Sigmoid colon (tissue), 6 donors: ENCODE measurements at regions not wholly inside any gene's neighbourhood (a gene's known extent, or its start where the extent isn't known, plus 50 kb on each side); places are given as distances from the start of the nearest gene placed in this dataset.

Source experiments
- DNase-seq: peaks from one replicate; pipeline ENCODE4 v3.0.0-alpha.2; 2019
- H3K27ac ChIP-seq, 4 donors: fragments of 200-600 bp; sonication (generic); one replicate each; pipeline ENCODE4 v1.5.1; 2016 to 2019; ENCODE audit warnings: mild to moderate bottlenecking in 1 of 4
- H3K27me3 ChIP-seq, 3 donors: fragments of 200-600 bp; sonication (generic); one replicate each; pipeline ENCODE4 v1.5.1; 2019; ENCODE audit warnings: mild to moderate bottlenecking in 1 of 3
- H3K36me3 ChIP-seq, 4 donors: fragments of 200-600 bp; sonication (generic); one replicate each; pipeline ENCODE4 v1.5.1; 2016 to 2019
- H3K4me1 ChIP-seq, 4 donors: fragments of 200-600 bp; sonication (generic); one replicate each; pipeline ENCODE4 v1.5.1; 2017 to 2019
- H3K4me3 ChIP-seq, 4 donors: fragments of 200-600 bp; sonication (generic); one replicate each; pipeline ENCODE4 v1.5.1; 2017 to 2019; ENCODE audit warnings: mild to moderate bottlenecking in 2 of 4, moderate library complexity in 1 of 4
- H3K9me3 ChIP-seq, 4 donors: fragments of 200-600 bp in 3 of 4; sonication (generic) in 3 of 4; one replicate each; pipeline versions ENCODE4 v1.5.1 to v1.6.1; 2013 to 2019
- CTCF ChIP-seq, 4 experiments: fragments of 450-650 bp in 3 of 4; fragments of 200-600 bp in 1 of 4; IDR thresholded peaks; one replicate each; pipeline ENCODE4 v1.5.1; 2016 to 2019; ENCODE audit warnings: antibody characterized with exemption in 4 of 4, mild to moderate bottlenecking in 3 of 4, moderate library complexity in 2 of 4
- EP300 ChIP-seq, 4 donors: sonication (generic); formaldehyde crosslinking; IDR thresholded peaks; one replicate each; pipeline ENCODE4 v1.6.1; 2017; ENCODE audit warnings: antibody characterized with exemption in 4 of 4
- POLR2A ChIP-seq, 2 donors: fragments of 450-650 bp; IDR thresholded peaks; one replicate each; pipeline ENCODE4 v1.6.1; 2016; ENCODE audit warnings: antibody characterized with exemption in 2 of 2, mild to moderate bottlenecking in 2 of 2, moderate library complexity in 2 of 2
- POLR2AphosphoS5 ChIP-seq, 4 donors: sonication (generic); formaldehyde crosslinking; IDR thresholded peaks; one replicate each; pipeline ENCODE4 v1.6.1; 2017; ENCODE audit warnings: antibody characterized with exemption in 4 of 4
- WGBS, 2 donors: extraction: QIAGEN DNeasy Blood & Tissue Kit; methylation state at CpG; one replicate each; pipeline ENCODE4 v1.1.7; 2013; 5-methylcytosine and 5-hydroxymethylcytosine counted together
- intact Hi-C: fragments of 100-400 bp; cut with DNase I; formaldehyde crosslinking; loops from one replicate; pipeline ENCODE4 v1.15.1; 2023
- donor health status: healthy with polysubstance abuse.
- donor health status: healthy.

GRCh38 chr6:132244744-132245143 lies 156.5 kb downstream of the MOXD1 start:
- H3K4me1 ChIP-seq = no peaks in the 10 kb centered on the region
- H3K27me3 ChIP-seq = no peaks in the 10 kb centered on the region
- no peaks in the 10 kb centered on the region for H3K9me3 ChIP-seq
- H3K4me3 ChIP-seq = no peak overlapping the region
- H3K27ac ChIP-seq = no peak overlapping the region
- intact Hi-C loops = no loop called here
- whole genome bisulfite sequencing, 2 donors = 91 to 96% methylated on average over 3 of the region's 3 CpGs
- DNase-seq = no peak
- no peak for TF ChIP-seq CTCF (IDR thresholded peaks at IDR 0.05)
- TF ChIP-seq EP300 (IDR thresholded peaks at IDR 0.05) = no peak
- no peak for TF ChIP-seq POLR2A (IDR thresholded peaks at IDR 0.05)
- no peak for TF ChIP-seq POLR2AphosphoS5 (IDR thresholded peaks at IDR 0.05)
- no peaks in the 10 kb centered on the region for H3K36me3 ChIP-seq

DNA sequence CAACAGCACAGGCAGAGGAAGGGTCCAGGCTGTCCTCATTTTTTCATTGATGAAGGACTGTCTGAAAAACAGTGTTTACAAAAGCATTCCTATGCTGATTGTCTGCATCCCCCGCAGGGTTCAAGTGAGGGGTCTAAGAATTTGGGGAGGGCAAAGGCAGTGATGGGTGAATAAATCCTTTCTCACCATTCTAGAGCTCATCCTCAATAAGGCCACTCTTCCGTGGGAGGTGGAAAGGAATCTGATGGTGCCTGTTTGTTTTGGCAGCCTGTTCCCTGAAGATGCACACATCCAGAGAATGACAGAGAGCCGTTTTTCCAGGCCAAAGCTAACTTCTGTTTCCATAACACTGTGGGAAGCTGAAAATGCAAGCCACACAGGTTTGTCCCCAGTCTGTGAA lies 164.5 kb downstream of the MOXD1 start:
- Histone ChIP-seq H3K4me3 (no peak overlapping the region), H3K27me3 (no peaks in the 10 kb centered on the region), H3K9me3 (no peaks in the 10 kb centered on the region), H3K36me3 (no peaks in the 10 kb centered on the region), H3K27ac (no peak overlapping the region), H3K4me1 (no peaks in the 10 kb centered on the region)
- DNase-seq = no peak
- 17 to 42% methylated on average over 3 of the region's 3 CpGs for WGBS, 2 donors
- TF ChIP-seq POLR2A (IDR thresholded peaks at IDR 0.05) (no peak), POLR2AphosphoS5 (IDR thresholded peaks at IDR 0.05) (no peak), CTCF (IDR thresholded peaks at IDR 0.05) (no peak), EP300 (IDR thresholded peaks at IDR 0.05) (no peak)
- intact Hi-C loops = no loop called here

DNA sequence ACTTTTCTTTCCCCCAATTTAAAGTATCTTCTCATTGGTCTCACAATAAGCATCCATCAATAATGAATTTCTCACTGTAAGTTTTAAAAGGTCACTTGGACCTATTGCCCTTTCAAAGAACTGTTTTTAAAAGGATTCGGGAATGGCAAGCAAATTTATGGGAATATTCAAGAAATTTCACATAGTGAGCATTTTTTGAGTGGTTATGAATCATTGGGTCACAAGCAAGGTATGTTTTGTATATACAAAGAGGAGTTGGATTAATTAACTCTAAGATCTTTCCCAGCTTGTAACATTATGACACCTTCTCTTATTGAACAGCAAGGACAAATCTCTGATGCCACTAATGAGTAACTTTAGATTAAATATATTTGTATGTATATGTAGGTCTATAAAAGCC lies 165.0 kb downstream of the MOXD1 start:
- Histone ChIP-seq H3K27me3 (no peaks in the 10 kb centered on the region), H3K4me1 (no peaks in the 10 kb centered on the region), H3K27ac (no peak overlapping the region), H3K4me3 (no peak overlapping the region), H3K9me3 (no peaks in the 10 kb centered on the region), H3K36me3 (no peaks in the 10 kb centered on the region)
- intact Hi-C loops = no loop called here
- no peak for DNase-seq
- 68 to 72% methylated on average over 1 of the region's 1 CpG for WGBS, 2 donors
- no peak for TF ChIP-seq POLR2A (IDR thresholded peaks at IDR 0.05)
- no peak for TF ChIP-seq CTCF (IDR thresholded peaks at IDR 0.05)
- no peak for TF ChIP-seq POLR2AphosphoS5 (IDR thresholded peaks at IDR 0.05)
- no peak for TF ChIP-seq EP300 (IDR thresholded peaks at IDR 0.05)

- WGBS, 2 donors = 50 to 69% methylated on average over 2 of the region's 2 CpGs
Observed at GRCh38 chr6:132235596-132236280, 165.5 kb downstream of the MOXD1 start.

More at GRCh38 chr6:132235596-132236280, 165.5 kb downstream of the MOXD1 start:
- H3K36me3 ChIP-seq = no peaks in the 10 kb centered on the region
- DNase-seq = no peak
- no peaks in the 10 kb centered on the region for H3K4me1 ChIP-seq
- H3K4me3 ChIP-seq = no peak overlapping the region
- intact Hi-C loops = no loop called here
- no peaks in the 10 kb centered on the region for H3K9me3 ChIP-seq
- no peak overlapping the region for H3K27ac ChIP-seq
- TF ChIP-seq POLR2A (IDR thresholded peaks at IDR 0.05) (no peak), CTCF (IDR thresholded peaks at IDR 0.05) (no peak), EP300 (IDR thresholded peaks at IDR 0.05) (no peak), POLR2AphosphoS5 (IDR thresholded peaks at IDR 0.05) (no peak)
- H3K27me3 ChIP-seq = no peaks in the 10 kb centered on the region
